NB4 (cell line): ENCODE measurements at regions not wholly inside any gene's neighbourhood (a gene's known extent, or its start where the extent isn't known, plus 50 kb on each side); places are given as distances from the start of the nearest gene placed in this dataset.

Source experiments
- DNase-seq: peaks from one replicate; pipeline ENCODE4 v3.0.0; 2010; ENCODE audit warnings: low read depth
- H3K4me3 ChIP-seq: one replicate; pipeline ENCODE4 v1.5.1; 2011; ENCODE audit warnings: mild to moderate bottlenecking, low read depth, low read length, moderate library complexity
- CTCF ChIP-seq: IDR thresholded peaks from one replicate; pipeline ENCODE4 v1.5.1; 2012; ENCODE audit warnings: low read depth, low read length
- MAX ChIP-seq: IDR thresholded peaks from 2 replicates; pipeline ENCODE4 v1.6.1; 2011; ENCODE audit warnings: low read depth, low read length
- MYC ChIP-seq: IDR thresholded peaks from 2 replicates; pipeline ENCODE4 v1.6.1; 2011; ENCODE audit warnings: low read depth, low read length
- POLR2A ChIP-seq: IDR thresholded peaks from 2 replicates; pipeline ENCODE4 v1.6.1; 2011; ENCODE audit warnings: mild to moderate bottlenecking; ENCODE audit not compliant: insufficient read length; ENCODE audit errors: extremely low read depth

GRCh38 chr6:9983168-9983567, 431.7 kb downstream of the TFAP2A start:
- DNase-seq = no peak
- TF ChIP-seq CTCF (no peak), MYC (no peak), POLR2A (no peak), MAX (no peak)
- no peak overlapping the region for H3K4me3 ChIP-seq

GRCh38 chr6:9982215-9982614, 432.7 kb downstream of the TFAP2A start:
- DNase-seq = peak; percentile 66
- peak; percentile 6; the same call in 1 of the 2 replicates for TF ChIP-seq MAX
- TF ChIP-seq CTCF = no peak
- peak; percentile 36; the same call in 1 of the 2 replicates for TF ChIP-seq MYC
- H3K4me3 ChIP-seq = no peak overlapping the region

- TF ChIP-seq CTCF (no peak), MYC (no peak), POLR2A (no peak), MAX (no peak)
- no peak for DNase-seq
- no peak overlapping the region for H3K4me3 ChIP-seq
Measured at GRCh38 chr6:9979996-9980395, 434.9 kb downstream of the TFAP2A start.

GRCh38 chr6:9978480-9978879, 436.4 kb downstream of the TFAP2A start:
- no peak for DNase-seq
- no peak overlapping the region for H3K4me3 ChIP-seq
- TF ChIP-seq MAX = no peak

- no peak for DNase-seq
- H3K4me3 ChIP-seq = no peak overlapping the region
- TF ChIP-seq MYC (no peak), CTCF (no peak), MAX (no peak), POLR2A (no peak)
Measured at GRCh38 chr6:9977411-9977810, 437.5 kb downstream of the TFAP2A start.

- no peak for TF ChIP-seq MAX
- TF ChIP-seq MYC = no peak
- TF ChIP-seq POLR2A = no peak
- TF ChIP-seq CTCF = no peak
- no peak for DNase-seq
- H3K4me3 ChIP-seq = no peak overlapping the region
Measured at GRCh38 chr6:9961646-9962045, 453.2 kb downstream of the TFAP2A start.
